ENCODE measurements at regions not wholly inside any gene's neighbourhood (a gene's known extent, or its start where the extent isn't known, plus 50 kb on each side); places are given as distances from the start of the nearest gene placed in this dataset.

- TF ChIP-seq CTCF (IDR thresholded peaks at IDR 0.05) (no peak), POLR2A (IDR thresholded peaks at IDR 0.05) (no peak)
These were observed 412.6 kb upstream of the SEMA6D start for GRCh38 chr15:47304656-47305055.

Measured in adrenal gland (tissue), 5 donors.